ENCODE measurements at regions not wholly inside any gene's neighbourhood (a gene's known extent, or its start where the extent isn't known, plus 50 kb on each side); places are given as distances from the start of the nearest gene placed in this dataset.

DNA sequence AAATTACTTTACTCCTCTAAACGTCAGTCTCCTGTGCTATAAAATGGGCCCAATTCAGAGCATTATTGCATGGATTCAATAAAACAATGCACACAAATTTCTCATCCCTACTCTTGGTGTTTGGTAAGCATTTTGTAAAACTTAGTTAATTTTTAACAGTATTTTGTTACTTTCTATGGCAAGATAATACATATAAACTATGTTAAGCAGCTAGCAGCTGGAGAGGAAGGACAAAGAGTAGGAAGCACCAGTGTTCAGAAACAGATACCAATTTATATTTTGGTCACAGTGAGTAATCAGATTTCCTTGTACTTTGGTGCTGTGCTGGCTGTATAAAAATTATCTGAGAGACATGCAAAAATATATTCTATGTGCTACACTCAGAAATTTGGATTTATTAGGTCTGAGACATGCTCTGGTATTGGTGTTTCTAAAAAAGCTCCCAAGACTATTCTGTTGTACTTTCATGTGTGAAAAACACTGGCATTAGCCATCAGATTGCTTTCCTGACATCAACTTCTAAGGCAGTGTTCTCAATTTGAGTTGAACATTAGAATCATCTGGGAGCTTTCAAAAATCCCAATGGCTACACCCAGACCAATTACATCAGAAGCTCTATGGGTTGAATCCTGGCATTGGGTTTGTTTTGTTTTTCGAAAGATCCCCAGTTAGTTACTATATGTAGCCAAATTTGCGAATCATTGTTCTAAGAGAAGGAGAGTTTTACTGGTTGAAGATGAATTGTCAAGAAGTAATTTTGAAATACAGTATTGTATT is 100.3 kb upstream of the C1orf87 start:
- H3K4me3 ChIP-seq (ENCODE audit: insufficient read depth, low read depth, low read length) = no peak overlapping the region
- H3K36me3 ChIP-seq (replicated peaks; ENCODE audit: control insufficient read depth, insufficient read depth, low read length) = no peaks in the 10 kb centered on the region
- no peak for DNase-seq
- no peaks in the 10 kb centered on the region for H3K27me3 ChIP-seq (ENCODE audit: control insufficient read depth, insufficient read depth, low read length)

DNA sequence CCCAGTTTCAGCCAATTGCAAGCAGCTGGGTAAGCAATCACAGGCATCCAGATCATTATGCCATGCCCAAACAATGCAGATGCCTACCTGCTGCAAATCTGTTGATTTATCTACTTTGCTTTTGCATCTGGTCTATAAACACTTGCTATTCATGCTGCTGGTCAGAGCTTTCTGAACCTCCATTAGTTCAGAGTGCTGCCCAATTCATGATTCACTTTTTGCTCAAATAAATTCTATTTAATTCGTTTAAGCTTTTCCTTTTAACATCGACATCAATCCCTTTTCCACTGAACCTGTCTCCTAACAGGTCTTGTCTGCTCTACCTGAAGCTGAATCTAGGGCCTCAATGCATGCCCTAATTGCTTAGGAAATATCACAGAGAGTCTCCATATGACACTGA is 99.4 kb upstream of the C1orf87 start:
- H3K36me3 ChIP-seq (replicated peaks; ENCODE audit: control insufficient read depth, insufficient read depth, low read length) = no peaks in the 10 kb centered on the region
- H3K27me3 ChIP-seq (ENCODE audit: control insufficient read depth, insufficient read depth, low read length) = no peaks in the 10 kb centered on the region
- no peak for DNase-seq
- H3K4me3 ChIP-seq (ENCODE audit: insufficient read depth, low read depth, low read length) = no peak overlapping the region

DNA sequence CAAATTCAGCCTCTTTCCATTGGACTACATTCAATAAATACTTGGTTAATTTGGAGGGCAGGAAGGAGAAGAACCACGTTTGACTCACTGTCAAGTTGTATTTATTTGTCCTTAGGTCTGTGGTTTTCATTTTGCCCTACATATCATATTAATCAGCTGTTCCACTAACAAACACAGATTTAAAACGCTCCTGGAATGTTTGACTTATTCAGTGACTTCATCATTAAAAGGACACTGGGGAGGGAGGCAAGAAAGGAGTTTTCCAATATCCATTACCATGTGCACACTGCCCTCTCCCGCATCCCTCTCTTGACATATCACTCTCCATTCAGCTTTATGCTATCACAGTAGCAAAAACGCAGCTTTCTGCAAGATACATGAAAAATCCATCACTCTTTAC is 98.2 kb upstream of the C1orf87 start:
- Histone ChIP-seq H3K4me3 (ENCODE audit: insufficient read depth, low read depth, low read length) (no peak overlapping the region), H3K36me3 (replicated peaks; ENCODE audit: control insufficient read depth, insufficient read depth, low read length) (no peaks in the 10 kb centered on the region), H3K27me3 (ENCODE audit: control insufficient read depth, insufficient read depth, low read length) (no peaks in the 10 kb centered on the region)
- no peak for DNase-seq

DNA sequence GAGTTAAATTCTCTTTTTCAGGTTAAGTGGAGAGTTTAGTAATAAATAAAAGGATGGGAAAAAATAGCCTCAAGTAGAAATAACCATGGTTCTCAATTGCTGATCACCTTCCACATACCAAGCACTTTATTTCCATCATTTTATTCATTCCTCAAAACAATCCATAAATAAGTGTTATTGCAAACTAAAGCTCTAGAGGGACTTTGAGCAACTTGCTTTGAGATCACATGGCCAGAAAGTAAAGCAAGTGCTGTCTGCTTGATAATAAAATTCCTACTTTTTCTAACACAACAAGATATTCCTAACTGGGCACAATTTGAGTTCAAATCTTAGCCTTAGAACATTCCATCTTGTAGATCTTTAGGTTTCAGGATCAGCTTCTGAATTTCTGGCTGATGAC is 97.1 kb upstream of the C1orf87 start:
- DNase-seq = no peak
- Histone ChIP-seq H3K27me3 (ENCODE audit: control insufficient read depth, insufficient read depth, low read length) (no peaks in the 10 kb centered on the region), H3K36me3 (replicated peaks; ENCODE audit: control insufficient read depth, insufficient read depth, low read length) (no peaks in the 10 kb centered on the region), H3K4me3 (ENCODE audit: insufficient read depth, low read depth, low read length) (no peak overlapping the region)

DNA sequence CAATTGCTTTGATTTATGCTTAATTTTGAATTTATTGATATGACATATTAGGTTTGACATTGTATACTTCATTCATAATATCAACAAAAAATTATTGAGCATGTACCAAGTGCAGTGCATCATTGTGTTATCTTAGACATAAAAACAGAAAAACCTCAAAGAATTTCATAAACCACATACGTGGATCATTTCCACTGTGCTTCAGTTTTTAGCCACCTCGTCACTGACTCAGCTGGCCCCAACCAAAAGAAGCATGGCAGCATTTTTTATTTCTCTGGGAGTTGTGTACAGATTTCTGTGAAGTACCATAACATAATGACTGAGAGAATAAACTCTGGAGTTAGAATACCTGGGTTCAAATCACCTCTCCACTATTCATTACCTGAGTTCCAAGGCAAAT is 95.6 kb upstream of the C1orf87 start:
- no peak for DNase-seq
- no peak overlapping the region for H3K4me3 ChIP-seq (ENCODE audit: insufficient read depth, low read depth, low read length)
- H3K27me3 ChIP-seq (ENCODE audit: control insufficient read depth, insufficient read depth, low read length) = no peaks in the 10 kb centered on the region
- no peaks in the 10 kb centered on the region for H3K36me3 ChIP-seq (replicated peaks; ENCODE audit: control insufficient read depth, insufficient read depth, low read length)

DNA sequence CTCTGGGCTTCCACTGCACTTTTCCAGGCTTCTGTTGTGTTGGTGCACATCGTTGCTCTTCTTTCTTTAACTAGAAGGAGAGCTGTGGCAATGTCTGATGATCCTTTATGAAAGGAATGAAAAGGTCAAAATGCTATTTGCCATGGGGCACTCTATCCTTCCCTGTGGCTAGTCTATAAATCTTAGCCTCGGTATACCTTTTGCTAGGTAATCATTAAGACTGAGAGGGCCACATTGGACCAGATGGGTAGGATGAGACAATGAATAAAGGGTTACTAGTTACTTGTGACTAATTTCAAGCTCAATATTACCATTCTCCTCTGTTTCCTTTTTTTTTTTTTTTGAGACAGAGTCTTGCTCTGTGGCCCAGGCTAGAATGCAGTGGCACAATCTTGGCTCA is 89.4 kb upstream of the C1orf87 start:
- Histone ChIP-seq H3K27me3 (ENCODE audit: control insufficient read depth, insufficient read depth, low read length) (no peaks in the 10 kb centered on the region), H3K36me3 (replicated peaks; ENCODE audit: control insufficient read depth, insufficient read depth, low read length) (no peaks in the 10 kb centered on the region), H3K4me3 (ENCODE audit: insufficient read depth, low read depth, low read length) (no peak overlapping the region)
- no peak for DNase-seq

DNA sequence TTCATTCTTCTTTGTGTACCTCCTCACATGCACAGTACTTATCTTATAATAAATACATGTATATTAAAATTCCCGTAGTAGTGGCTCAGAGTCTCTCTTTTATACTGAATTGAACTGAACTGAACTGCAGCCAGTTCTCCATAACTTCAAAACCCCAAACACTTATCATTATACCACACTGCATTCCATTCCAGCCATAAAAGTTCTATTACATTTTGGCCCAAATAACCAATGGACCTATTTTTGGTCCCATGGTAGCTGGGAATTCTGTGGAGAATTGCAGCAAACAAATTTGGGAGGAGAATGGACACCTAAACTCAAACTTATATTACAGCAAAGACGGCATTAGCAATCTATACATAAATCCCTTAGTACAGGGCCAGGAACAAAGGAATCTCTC is 86.6 kb upstream of the C1orf87 start:
- H3K4me3 ChIP-seq (ENCODE audit: insufficient read depth, low read depth, low read length) = no peak overlapping the region
- no peaks in the 10 kb centered on the region for H3K27me3 ChIP-seq (ENCODE audit: control insufficient read depth, insufficient read depth, low read length)
- DNase-seq = no peak
- H3K36me3 ChIP-seq (replicated peaks; ENCODE audit: control insufficient read depth, insufficient read depth, low read length) = no peaks in the 10 kb centered on the region

DNA sequence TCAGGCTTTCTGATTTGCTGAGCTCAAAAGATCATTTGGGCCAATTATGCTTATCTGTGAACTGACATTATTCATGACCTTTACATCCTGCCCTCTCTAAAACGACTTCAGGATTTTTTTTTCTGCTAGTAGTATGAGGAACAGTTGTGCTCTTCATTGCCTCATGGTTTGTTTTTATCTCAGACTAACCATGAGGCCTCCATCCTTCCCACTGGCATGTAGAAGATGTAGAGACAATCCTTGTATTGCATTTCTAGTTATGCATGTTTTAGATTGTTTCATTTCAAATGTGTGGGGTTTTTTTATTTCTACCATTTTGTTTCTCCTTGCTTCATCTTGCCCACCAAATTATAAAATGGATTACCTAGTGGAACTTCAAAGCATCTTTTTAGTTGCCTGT is 82.8 kb upstream of the C1orf87 start:
- no peak for DNase-seq
- H3K4me3 ChIP-seq (ENCODE audit: insufficient read depth, low read depth, low read length) = no peak overlapping the region
- H3K27me3 ChIP-seq (ENCODE audit: control insufficient read depth, insufficient read depth, low read length) = no peaks in the 10 kb centered on the region

DNA sequence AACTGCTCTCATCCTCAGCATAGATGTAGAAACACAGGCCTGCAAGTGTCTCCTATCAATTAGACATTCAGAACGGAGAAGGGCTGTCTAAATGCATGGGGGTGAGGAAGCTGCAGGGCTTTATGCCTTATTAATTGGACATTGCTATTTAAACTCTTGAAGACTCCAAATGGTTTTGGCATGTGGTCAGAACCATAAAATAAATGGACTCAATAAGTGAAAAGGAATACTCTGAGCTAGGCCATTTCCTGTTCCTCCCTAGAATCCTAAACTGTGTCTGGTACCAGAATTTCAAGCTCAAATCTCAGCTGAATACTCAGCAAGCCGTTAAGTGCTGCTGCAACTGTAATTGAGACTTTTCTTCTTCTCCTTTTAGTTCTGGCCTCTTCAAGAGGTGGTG is 80.4 kb upstream of the C1orf87 start:
- no peaks in the 10 kb centered on the region for H3K27me3 ChIP-seq (ENCODE audit: control insufficient read depth, insufficient read depth, low read length)
- no peak overlapping the region for H3K4me3 ChIP-seq (ENCODE audit: insufficient read depth, low read depth, low read length)
- no peak for DNase-seq
- no peaks in the 10 kb centered on the region for H3K36me3 ChIP-seq (replicated peaks; ENCODE audit: control insufficient read depth, insufficient read depth, low read length)

More for the DNA sequence above, 82.8 kb upstream of the C1orf87 start:
- H3K36me3 ChIP-seq (replicated peaks; ENCODE audit: control insufficient read depth, insufficient read depth, low read length) = no peaks in the 10 kb centered on the region

DNA sequence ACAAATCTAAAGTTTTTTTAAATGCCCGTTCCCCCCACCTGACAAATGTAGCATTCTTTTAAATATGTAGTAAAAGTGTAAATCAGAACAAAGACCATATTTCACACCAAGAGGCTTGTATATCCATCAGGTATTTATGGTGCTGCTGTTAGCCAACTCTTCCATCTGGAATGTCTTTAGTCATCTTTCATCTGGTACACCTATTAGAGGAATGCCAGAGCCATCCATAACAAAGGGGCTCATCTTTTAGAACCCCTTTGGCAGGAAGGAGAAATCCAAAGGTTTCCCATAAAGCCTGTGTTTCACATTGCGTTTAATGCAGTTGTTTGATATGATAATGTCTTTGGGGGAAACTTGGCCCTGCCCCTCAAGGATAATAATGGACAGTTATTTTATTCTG is 79.3 kb upstream of the C1orf87 start:
- Histone ChIP-seq H3K36me3 (replicated peaks; ENCODE audit: control insufficient read depth, insufficient read depth, low read length) (no peaks in the 10 kb centered on the region), H3K27me3 (ENCODE audit: control insufficient read depth, insufficient read depth, low read length) (no peaks in the 10 kb centered on the region), H3K4me3 (ENCODE audit: insufficient read depth, low read depth, low read length) (no peak overlapping the region)
- DNase-seq = no peak

DNA sequence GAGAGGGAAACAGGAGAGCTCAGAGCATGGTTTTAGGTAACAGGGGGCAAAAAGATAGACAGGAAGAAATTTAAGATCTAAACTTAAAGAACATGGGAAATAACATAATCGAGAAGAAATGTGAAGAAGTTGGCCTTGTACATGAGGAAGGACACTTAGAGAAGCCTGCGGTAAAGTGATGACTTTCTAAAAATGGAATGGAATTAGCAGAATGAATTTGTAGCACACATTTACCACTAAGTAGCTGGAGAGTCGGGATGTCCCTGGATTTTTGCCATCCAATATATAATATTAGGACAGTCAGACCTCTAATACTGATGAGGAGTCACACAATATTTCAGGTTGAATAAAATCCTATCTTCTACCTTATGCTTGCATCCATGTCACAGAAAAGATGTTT is 77.7 kb upstream of the C1orf87 start:
- H3K27me3 ChIP-seq (ENCODE audit: control insufficient read depth, insufficient read depth, low read length) = no peaks in the 10 kb centered on the region

DNA sequence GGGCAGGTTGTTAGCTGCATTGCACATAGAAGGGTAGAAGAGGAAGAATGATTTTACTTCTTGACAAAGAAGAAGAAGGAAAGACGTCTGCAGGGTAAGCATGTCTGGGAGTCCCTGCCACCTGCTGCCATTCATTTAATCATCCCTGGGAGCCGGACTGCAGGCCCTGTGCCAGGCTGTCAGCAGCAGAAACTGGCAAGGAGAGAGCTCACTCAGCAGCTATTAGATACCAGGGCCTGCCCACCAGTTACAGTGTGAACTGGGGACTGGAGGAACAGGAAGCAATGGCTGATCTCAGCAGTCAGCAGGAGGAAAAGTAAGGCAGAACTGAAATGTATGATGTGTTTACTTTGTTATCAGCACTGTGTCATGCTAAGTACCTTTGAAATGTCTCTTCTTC is 75.7 kb upstream of the C1orf87 start:
- Histone ChIP-seq H3K4me3 (ENCODE audit: insufficient read depth, low read depth, low read length) (no peak overlapping the region), H3K36me3 (replicated peaks; ENCODE audit: control insufficient read depth, insufficient read depth, low read length) (no peaks in the 10 kb centered on the region), H3K27me3 (ENCODE audit: control insufficient read depth, insufficient read depth, low read length) (no peaks in the 10 kb centered on the region)
- no peak for DNase-seq

More for the DNA sequence above, 77.7 kb upstream of the C1orf87 start:
- no peak for DNase-seq
- no peaks in the 10 kb centered on the region for H3K36me3 ChIP-seq (replicated peaks; ENCODE audit: control insufficient read depth, insufficient read depth, low read length)
- H3K4me3 ChIP-seq (ENCODE audit: insufficient read depth, low read depth, low read length) = no peak overlapping the region

DNA sequence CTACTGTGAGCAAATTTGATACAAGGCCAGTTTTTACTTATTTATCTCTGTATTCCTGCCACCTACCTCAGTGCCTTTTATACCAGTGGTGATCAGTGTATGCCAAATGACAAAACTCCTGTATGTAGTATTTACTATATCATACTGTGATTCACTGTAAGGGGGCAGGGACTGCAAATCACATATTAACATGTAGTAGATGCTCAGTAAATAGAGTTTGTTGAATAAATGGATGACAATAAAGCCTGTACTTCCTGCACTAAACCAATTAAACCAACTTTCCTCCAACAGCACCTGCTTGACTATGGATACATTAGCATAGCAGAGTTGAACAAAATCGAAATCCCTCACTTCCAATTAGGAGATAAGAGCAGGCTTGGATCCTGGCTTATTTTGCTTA is 73.3 kb upstream of the C1orf87 start:
- H3K36me3 ChIP-seq (replicated peaks; ENCODE audit: control insufficient read depth, insufficient read depth, low read length) = no peaks in the 10 kb centered on the region
- no peaks in the 10 kb centered on the region for H3K27me3 ChIP-seq (ENCODE audit: control insufficient read depth, insufficient read depth, low read length)
- no peak overlapping the region for H3K4me3 ChIP-seq (ENCODE audit: insufficient read depth, low read depth, low read length)
- no peak for DNase-seq

DNA sequence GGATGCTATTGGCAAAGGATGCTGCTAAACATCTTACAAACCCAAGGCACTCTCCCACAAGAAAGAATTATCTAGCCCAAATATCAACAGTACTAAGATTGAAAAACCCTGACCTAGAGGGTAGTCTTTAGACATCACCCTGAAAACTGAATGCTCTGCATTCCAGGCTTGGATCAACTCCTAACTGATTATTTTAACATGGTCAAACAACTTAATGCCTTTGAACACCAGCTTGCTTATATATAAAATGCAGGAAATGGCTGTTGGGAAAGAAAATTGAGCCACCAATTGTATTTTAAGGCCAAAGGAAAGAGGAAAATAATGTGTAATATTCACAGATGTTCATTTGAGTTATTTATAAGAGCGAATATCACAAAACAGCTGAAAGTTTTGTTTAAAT is 72.2 kb upstream of the C1orf87 start:
- Histone ChIP-seq H3K4me3 (ENCODE audit: insufficient read depth, low read depth, low read length) (no peak overlapping the region), H3K36me3 (replicated peaks; ENCODE audit: control insufficient read depth, insufficient read depth, low read length) (no peaks in the 10 kb centered on the region), H3K27me3 (ENCODE audit: control insufficient read depth, insufficient read depth, low read length) (no peaks in the 10 kb centered on the region)
- no peak for DNase-seq

DNA sequence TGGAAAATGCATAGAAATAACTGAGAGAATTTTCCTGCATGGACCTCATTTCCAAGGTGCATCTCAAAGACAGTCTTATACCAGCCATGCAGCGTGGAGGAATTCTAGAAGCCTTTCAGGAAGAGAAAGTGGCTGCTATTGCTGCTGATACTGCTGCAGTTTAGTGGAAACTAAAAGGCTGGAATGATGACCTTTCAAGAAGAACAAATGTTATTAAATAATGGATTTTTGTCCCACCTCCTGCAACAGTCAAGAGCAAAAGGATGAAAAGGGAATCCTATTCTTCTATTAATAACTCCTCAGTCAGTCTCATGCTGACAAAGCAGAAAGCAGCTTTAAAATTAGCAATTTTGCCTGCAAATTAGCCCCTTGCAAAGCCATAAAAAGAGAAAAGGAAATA is 68.2 kb upstream of the C1orf87 start:
- Histone ChIP-seq H3K36me3 (replicated peaks; ENCODE audit: control insufficient read depth, insufficient read depth, low read length) (no peaks in the 10 kb centered on the region), H3K27me3 (ENCODE audit: control insufficient read depth, insufficient read depth, low read length) (no peaks in the 10 kb centered on the region), H3K4me3 (ENCODE audit: insufficient read depth, low read depth, low read length) (no peak overlapping the region)
- DNase-seq = no peak

DNA sequence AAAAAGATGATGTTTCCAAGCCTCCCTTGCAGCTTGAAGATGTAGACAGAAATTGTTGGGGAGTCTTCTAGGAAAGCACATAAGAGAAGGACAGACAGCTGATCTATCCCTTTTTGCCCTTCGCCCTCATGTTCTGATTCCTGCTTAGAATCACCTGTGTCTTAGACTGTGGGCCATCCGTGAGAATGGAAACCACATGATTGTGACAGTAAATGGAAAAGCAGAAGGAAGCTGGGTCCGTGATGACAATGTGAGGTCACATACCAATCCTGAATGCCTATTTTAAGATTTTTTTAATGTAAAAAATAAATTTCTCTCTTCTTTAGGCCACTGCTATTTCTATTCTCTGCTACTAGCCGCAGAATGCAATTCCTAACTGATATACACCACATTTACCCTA is 67.7 kb upstream of the C1orf87 start:
- Histone ChIP-seq H3K4me3 (ENCODE audit: insufficient read depth, low read depth, low read length) (no peak overlapping the region), H3K27me3 (ENCODE audit: control insufficient read depth, insufficient read depth, low read length) (no peaks in the 10 kb centered on the region), H3K36me3 (replicated peaks; ENCODE audit: control insufficient read depth, insufficient read depth, low read length) (no peaks in the 10 kb centered on the region)
- DNase-seq = no peak

Measured in H7 (cell line).